ENCODE measurements at regions not wholly inside any gene's neighbourhood (a gene's known extent, or its start where the extent isn't known, plus 50 kb on each side); places are given as distances from the start of the nearest gene placed in this dataset.

DNA sequence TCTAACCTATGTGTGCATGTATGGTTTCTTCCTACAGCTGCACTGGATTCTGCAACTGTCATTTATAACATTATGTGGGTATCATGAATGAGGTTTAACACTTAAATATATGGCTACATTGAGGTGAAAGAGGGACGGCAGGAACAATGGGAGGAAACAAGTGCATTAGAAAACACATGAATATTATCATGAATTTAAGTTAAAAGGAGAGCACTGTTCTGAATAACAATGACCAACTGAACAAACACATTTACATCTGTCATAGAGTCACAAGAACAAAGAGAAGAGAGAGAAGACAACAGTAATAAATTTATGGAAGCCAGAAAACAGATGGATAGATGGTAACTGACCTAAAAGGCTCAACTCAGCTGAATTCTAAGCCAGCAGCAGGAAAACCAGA is 527.1 kb upstream of the DIPK2B start (continued):
- no peak for TF ChIP-seq E2F5 (CRISPR knock-in tag; IDR thresholded peaks at IDR 0.05)
- TF ChIP-seq ZNF830 (CRISPR knock-in tag; IDR thresholded peaks at IDR 0.05), result no peak

- FAIRE-seq, result no peak
- no peak overlapping the region for H3K4me3 ChIP-seq
- no TSS peak for BruUV-seq (replicated peaks)
Measured at GRCh38 chrX:45722471-45722870, 521.8 kb upstream of the DIPK2B start.

More at GRCh38 chrX:45722471-45722870, 521.8 kb upstream of the DIPK2B start:
- H3K27me3 ChIP-seq (ENCODE audit: control insufficient read depth in 2 of 2, insufficient read depth in 2 of 2, low read length in 2 of 2), result no peaks in the 10 kb centered on the region
- no peaks in the 10 kb centered on the region for H3K9me3 ChIP-seq (replicated peaks; ENCODE audit: control insufficient read depth, insufficient read depth, low read depth, low read length)
- ChIA-PET CTCF (ENCODE audit: low intra/inter-chr PET ratio) (no interaction called here), POLR2A (no interaction called here)
- 0% methylated on average over 3 of the region's 3 CpGs for WGBS (ENCODE audit: insufficient coverage, low coverage, missing lambda C conversion rate)
- no peak overlapping the region for H3K4me2 ChIP-seq (ENCODE audit: insufficient read depth, low read length)
- no peak for TF ChIP-seq ZNF592 (IDR thresholded peaks at IDR 0.05)
- TF ChIP-seq RBFOX2 (IDR thresholded peaks at IDR 0.05; ENCODE audit: low read depth, low read length), result no peak
- TF ChIP-seq, protein P1, sequence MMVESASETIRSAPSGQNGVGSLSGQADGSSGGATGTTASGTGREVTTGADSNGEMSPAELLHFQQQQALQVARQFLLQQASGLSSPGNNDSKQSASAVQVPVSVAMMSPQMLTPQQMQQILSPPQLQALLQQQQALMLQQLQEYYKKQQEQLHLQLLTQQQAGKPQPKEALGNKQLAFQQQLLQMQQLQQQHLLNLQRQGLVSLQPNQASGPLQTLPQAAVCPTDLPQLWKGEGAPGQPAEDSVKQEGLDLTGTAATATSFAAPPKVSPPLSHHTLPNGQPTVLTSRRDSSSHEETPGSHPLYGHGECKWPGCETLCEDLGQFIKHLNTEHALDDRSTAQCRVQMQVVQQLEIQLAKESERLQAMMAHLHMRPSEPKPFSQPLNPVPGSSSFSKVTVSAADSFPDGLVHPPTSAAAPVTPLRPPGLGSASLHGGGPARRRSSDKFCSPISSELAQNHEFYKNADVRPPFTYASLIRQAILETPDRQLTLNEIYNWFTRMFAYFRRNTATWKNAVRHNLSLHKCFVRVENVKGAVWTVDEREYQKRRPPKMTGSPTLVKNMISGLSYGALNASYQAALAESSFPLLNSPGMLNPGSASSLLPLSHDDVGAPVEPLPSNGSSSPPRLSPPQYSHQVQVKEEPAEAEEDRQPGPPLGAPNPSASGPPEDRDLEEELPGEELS (CRISPR knock-in tag; IDR thresholded peaks at IDR 0.05; ENCODE audit: borderline replicate concordance), result no peak
- TF ChIP-seq RBM25 (IDR thresholded peaks at IDR 0.05; ENCODE audit: low read depth, low read length, severe bottlenecking), result no peak
- TF ChIP-seq, protein P2, sequence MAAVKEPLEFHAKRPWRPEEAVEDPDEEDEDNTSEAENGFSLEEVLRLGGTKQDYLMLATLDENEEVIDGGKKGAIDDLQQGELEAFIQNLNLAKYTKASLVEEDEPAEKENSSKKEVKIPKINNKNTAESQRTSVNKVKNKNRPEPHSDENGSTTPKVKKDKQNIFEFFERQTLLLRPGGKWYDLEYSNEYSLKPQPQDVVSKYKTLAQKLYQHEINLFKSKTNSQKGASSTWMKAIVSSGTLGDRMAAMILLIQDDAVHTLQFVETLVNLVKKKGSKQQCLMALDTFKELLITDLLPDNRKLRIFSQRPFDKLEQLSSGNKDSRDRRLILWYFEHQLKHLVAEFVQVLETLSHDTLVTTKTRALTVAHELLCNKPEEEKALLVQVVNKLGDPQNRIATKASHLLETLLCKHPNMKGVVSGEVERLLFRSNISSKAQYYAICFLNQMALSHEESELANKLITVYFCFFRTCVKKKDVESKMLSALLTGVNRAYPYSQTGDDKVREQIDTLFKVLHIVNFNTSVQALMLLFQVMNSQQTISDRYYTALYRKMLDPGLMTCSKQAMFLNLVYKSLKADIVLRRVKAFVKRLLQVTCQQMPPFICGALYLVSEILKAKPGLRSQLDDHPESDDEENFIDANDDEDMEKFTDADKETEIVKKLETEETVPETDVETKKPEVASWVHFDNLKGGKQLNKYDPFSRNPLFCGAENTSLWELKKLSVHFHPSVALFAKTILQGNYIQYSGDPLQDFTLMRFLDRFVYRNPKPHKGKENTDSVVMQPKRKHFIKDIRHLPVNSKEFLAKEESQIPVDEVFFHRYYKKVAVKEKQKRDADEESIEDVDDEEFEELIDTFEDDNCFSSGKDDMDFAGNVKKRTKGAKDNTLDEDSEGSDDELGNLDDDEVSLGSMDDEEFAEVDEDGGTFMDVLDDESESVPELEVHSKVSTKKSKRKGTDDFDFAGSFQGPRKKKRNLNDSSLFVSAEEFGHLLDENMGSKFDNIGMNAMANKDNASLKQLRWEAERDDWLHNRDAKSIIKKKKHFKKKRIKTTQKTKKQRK (IDR thresholded peaks at IDR 0.05; ENCODE audit: borderline replicate concordance, low read depth, low read length), result no peak
- H3K79me2 ChIP-seq (ENCODE audit: control insufficient read depth, insufficient read depth, low read length), result no peaks in the 10 kb centered on the region
- no peak overlapping the region for H3K9ac ChIP-seq (ENCODE audit: insufficient read depth in 1 of 2, low read depth in 2 of 2, low read length in 2 of 2)
- no peaks in the 10 kb centered on the region for H3K4me1 ChIP-seq (replicated peaks in 1 of 2; ENCODE audit: control insufficient read depth in 2 of 2, insufficient read depth in 2 of 2, low read length in 2 of 2)
- no peak for DNase-seq (ENCODE audit: extremely low read depth in 1 of 4, low spot score in 3 of 4)
- intact Hi-C loops (cut with micrococcal nuclease) (no loop called here), in situ Hi-C loops (cut with MboI) (no loop called here)
- ATAC-seq, result no peak
- no peaks in the 10 kb centered on the region for H3K36me3 ChIP-seq (ENCODE audit: control insufficient read depth, insufficient read depth, low read length)
- H2AFZ ChIP-seq (ENCODE audit: low read depth, low read length), result no peak overlapping the region
- no peaks in the 10 kb centered on the region for H4K20me1 ChIP-seq (replicated peaks; ENCODE audit: control insufficient read depth, insufficient read depth, low read length)
- H3K9me1 ChIP-seq (ENCODE audit: control insufficient read depth, insufficient read depth, low read length), result no peaks in the 10 kb centered on the region
- H3K27ac ChIP-seq (ENCODE audit: extremely low read depth, low read depth, low read length), result no peak overlapping the region
